ENCODE measurements at regions not wholly inside any gene's neighbourhood (a gene's known extent, or its start where the extent isn't known, plus 50 kb on each side); places are given as distances from the start of the nearest gene placed in this dataset.

DNA sequence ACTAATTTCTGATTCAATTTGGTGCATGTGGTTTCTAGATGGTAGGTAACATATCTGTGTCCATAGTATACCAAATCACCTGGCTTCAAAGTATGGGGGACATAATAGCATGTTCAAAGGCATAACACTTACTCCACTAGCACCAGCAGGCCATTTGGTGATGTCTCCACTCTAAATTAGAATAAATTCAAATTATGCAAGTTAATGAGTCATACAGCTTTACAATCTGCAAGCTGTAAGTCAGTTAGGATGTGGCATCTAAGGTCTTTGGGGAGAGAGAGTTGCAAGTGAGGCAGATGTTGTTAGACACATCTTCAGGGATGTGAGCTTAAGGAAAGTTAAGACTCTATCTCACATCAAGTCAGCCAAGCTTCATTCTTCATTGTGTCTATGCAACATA, 506.4 kb upstream of the GRM3 start:
- no peak for TF ChIP-seq JUN (IDR thresholded peaks at IDR 0.05; ENCODE audit: low read depth, low read length)
- TF ChIP-seq CTBP2 (IDR thresholded peaks at IDR 0.05; ENCODE audit: borderline replicate concordance, insufficient read depth, insufficient read length, low read length) = no peak
- TF ChIP-seq BACH1 (IDR thresholded peaks at IDR 0.05; ENCODE audit: low read length) = no peak
- no peak for TF ChIP-seq SIN3A (conservative IDR thresholded peaks at IDR 0.05 in 1 of 2, IDR thresholded peaks at IDR 0.05 in 1 of 2; ENCODE audit: low read depth in 1 of 2, low read length in 2 of 2)
- no peak for TF ChIP-seq SRF (IDR thresholded peaks at IDR 0.05; ENCODE audit: low read depth, low read length)
- TF ChIP-seq SUZ12 (IDR thresholded peaks at IDR 0.05; ENCODE audit: low read length) = no peak
- no peak for TF ChIP-seq POU5F1 (IDR thresholded peaks at IDR 0.05; ENCODE audit: low read depth, low read length)
- no peak for TF ChIP-seq RFX5 (IDR thresholded peaks at IDR 0.05; ENCODE audit: borderline replicate concordance, low read depth, low read length)
- no peak for TF ChIP-seq PHF8 (conservative IDR thresholded peaks at IDR 0.05; ENCODE audit: low read depth, low read length)
- TF ChIP-seq, protein P1, sequence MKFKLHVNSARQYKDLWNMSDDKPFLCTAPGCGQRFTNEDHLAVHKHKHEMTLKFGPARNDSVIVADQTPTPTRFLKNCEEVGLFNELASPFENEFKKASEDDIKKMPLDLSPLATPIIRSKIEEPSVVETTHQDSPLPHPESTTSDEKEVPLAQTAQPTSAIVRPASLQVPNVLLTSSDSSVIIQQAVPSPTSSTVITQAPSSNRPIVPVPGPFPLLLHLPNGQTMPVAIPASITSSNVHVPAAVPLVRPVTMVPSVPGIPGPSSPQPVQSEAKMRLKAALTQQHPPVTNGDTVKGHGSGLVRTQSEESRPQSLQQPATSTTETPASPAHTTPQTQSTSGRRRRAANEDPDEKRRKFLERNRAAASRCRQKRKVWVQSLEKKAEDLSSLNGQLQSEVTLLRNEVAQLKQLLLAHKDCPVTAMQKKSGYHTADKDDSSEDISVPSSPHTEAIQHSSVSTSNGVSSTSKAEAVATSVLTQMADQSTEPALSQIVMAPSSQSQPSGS (IDR thresholded peaks at IDR 0.05; ENCODE audit: low read length) = no peak
- TF ChIP-seq, protein P2, sequence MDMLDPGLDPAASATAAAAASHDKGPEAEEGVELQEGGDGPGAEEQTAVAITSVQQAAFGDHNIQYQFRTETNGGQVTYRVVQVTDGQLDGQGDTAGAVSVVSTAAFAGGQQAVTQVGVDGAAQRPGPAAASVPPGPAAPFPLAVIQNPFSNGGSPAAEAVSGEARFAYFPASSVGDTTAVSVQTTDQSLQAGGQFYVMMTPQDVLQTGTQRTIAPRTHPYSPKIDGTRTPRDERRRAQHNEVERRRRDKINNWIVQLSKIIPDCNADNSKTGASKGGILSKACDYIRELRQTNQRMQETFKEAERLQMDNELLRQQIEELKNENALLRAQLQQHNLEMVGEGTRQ (IDR thresholded peaks at IDR 0.05; ENCODE audit: low read length) = no peak
- TF ChIP-seq NANOG (IDR thresholded peaks at IDR 0.05; ENCODE audit: insufficient read depth, low read depth, low read length, poor library complexity, severe bottlenecking) = no peak
- Histone ChIP-seq H2BK15ac (ENCODE audit: low read length) (no peak overlapping the region), H2BK5ac (ENCODE audit: low read depth, low read length) (no peak overlapping the region), H3K36me3 (ENCODE audit: control insufficient read depth in 2 of 4, insufficient read depth in 4 of 4, low read length in 3 of 4) (no peaks in the 10 kb centered on the region), H3K18ac (ENCODE audit: extremely low read depth, low read length) (no peak overlapping the region), H3K56ac (replicated peaks; ENCODE audit: insufficient read length, low read depth, low read length) (no peak overlapping the region), H2AK5ac (ENCODE audit: low read depth, low read length) (no peak overlapping the region), H3K14ac (ENCODE audit: insufficient read length) (no peak overlapping the region), H2AFZ (ENCODE audit: low read length) (no peak overlapping the region), H2BK120ac (replicated peaks; ENCODE audit: low read depth, low read length) (no peak overlapping the region), H4K5ac (ENCODE audit: insufficient read length, low read depth, low read length) (no peak overlapping the region), H3K4me2 (ENCODE audit: insufficient read depth in 1 of 2, low read depth in 2 of 2, low read length in 2 of 2) (no peak overlapping the region), H4K8ac (ENCODE audit: extremely low read depth, insufficient read depth, low read length) (no peak overlapping the region), H3K4ac (replicated peaks; ENCODE audit: insufficient read length, low read depth, low read length) (no peak overlapping the region), H3K9me3 (ENCODE audit: insufficient read depth in 2 of 2, low read depth in 1 of 2, low read length in 1 of 2) (0 out of 4 replicates have a peak, but pooled peaks cover 0 to 3% of the 10 kb centered on the region in 2 experiments), H3K23ac (ENCODE audit: insufficient read length) (no peak overlapping the region), H3K79me1 (ENCODE audit: low read depth, low read length) (no peaks in the 10 kb centered on the region), H3K79me2 (ENCODE audit: control insufficient read depth in 1 of 2, insufficient read depth in 2 of 2, low read length in 2 of 2) (no peaks in the 10 kb centered on the region), H3K27ac (ENCODE audit: low read depth, low read length) (no peak overlapping the region), H3K4me1 (replicated peaks in 1 of 4; ENCODE audit: control insufficient read depth in 3 of 4, insufficient read depth in 4 of 4, low read length in 3 of 4) (no peaks in the 10 kb centered on the region), H3K27me3 (replicated peaks in 1 of 4; ENCODE audit: control insufficient read depth in 3 of 4, extremely low read depth in 1 of 4, insufficient read depth in 3 of 4, low read length in 3 of 4) (no peaks in the 10 kb centered on the region), H3K23me2 (ENCODE audit: low read depth, low read length) (no peaks in the 10 kb centered on the region), H2BK20ac (ENCODE audit: low read length) (no peak overlapping the region), H4K91ac (replicated peaks; ENCODE audit: insufficient read length, low read length) (no peak overlapping the region), H3K4me3 (ENCODE audit: extremely low read depth in 1 of 4, insufficient read depth in 2 of 4, low read depth in 3 of 4, low read length in 4 of 4) (no peak overlapping the region), H3K9ac (replicated peaks in 1 of 4; ENCODE audit: extremely low read depth in 1 of 4, low read depth in 3 of 4, low read length in 3 of 4) (no peak overlapping the region), H2BK12ac (ENCODE audit: low read depth, low read length) (no peak overlapping the region), H4K20me1 (replicated peaks in 1 of 2; ENCODE audit: control insufficient read depth in 1 of 2, insufficient read depth in 2 of 2, low read length in 2 of 2) (no peaks in the 10 kb centered on the region)
- CTCF ChIA-PET (ENCODE audit: partially characterized antibody) = interaction anchor here (1.0 kb wide), 1 partner anchor 11 kb away, joined by 4 read pairs; no protein-coding TSS in a partner anchor
- FAIRE-seq = no peak
- POLR2A ChIA-PET (ENCODE audit: partially characterized antibody) = no interaction called here
- no peak for DNase-seq (ENCODE audit: low read depth in 1 of 2, low spot score in 2 of 2)

All from H1 (cell line).